SK-N-SH (cell line): ENCODE measurements at regions not wholly inside any gene's neighbourhood (a gene's known extent, or its start where the extent isn't known, plus 50 kb on each side); places are given as distances from the start of the nearest gene placed in this dataset.

Experiments
- CTCF ChIA-PET: fragments of 300-600, 350-600 bp; formaldehyde crosslinking; extraction: SDS; loops from one replicate; lab custom pipeline; 2021; lab: Yijun Ruan, JAX
- POLR2A ChIA-PET: fragments of 350-600 bp; sonication (Branson Sonifier 250); formaldehyde crosslinking; extraction: SDS; loops from one replicate; lab custom pipeline; 2020; ENCODE audit warnings: antibody characterized with exemption, inconsistent platforms; lab: Yijun Ruan, JAX
- DNase-seq: peaks from one replicate; pipeline ENCODE4 v3.0.0; 2012
- H2AFZ ChIP-seq: fragments of 200-600 bp; sonication (generic); 2 replicates; pipeline ENCODE4 v1.8.1; 2016; ENCODE audit warnings: antibody characterized with exemption, mild to moderate bottlenecking, low read depth
- H3F3A ChIP-seq: fragments of 200-600 bp; sonication (generic); replicated peaks from 2 replicates; pipeline ENCODE3; 2016; ENCODE audit warnings: antibody characterized with exemption, mild to moderate bottlenecking; ENCODE audit not compliant: insufficient read depth
- H3K27ac ChIP-seq, 2 experiments: fragments of 200-500 bp in 1 of 2; fragments of 200-600 bp in 1 of 2; sonication (Bioruptor generic) in 1 of 2; sonication (generic), shearing (Covaris generic) in 1 of 2; 2 replicates each; pipeline versions ENCODE4 v1.5.1 to v1.6.1; 2014 to 2016; ENCODE audit warnings: low read depth in 2 of 2, inconsistent platforms in 1 of 2, low read length in 1 of 2, mild to moderate bottlenecking in 1 of 2, mixed read lengths in 1 of 2
- H3K27me3 ChIP-seq: fragments of 200-600 bp; sonication (generic), shearing (Covaris generic); 2 replicates; pipeline ENCODE4 v1.6.1; 2016; ENCODE audit warnings: mixed run types; ENCODE audit not compliant: insufficient read depth
- H3K36me3 ChIP-seq, 2 experiments: fragments of 200-500 bp in 1 of 2; fragments of 200-600 bp in 1 of 2; sonication (Bioruptor generic) in 1 of 2; sonication (generic) in 1 of 2; replicated peaks in 1 of 2; 2 replicates each; pipeline versions ENCODE3 to v1.5.1; 2014 to 2016; ENCODE audit warnings: low read length in 1 of 2, mild to moderate bottlenecking in 1 of 2; ENCODE audit not compliant: insufficient read depth in 2 of 2, control insufficient read depth in 1 of 2
- H3K4me1 ChIP-seq, 2 experiments: fragments of 200-500 bp in 1 of 2; fragments of 200-600 bp in 1 of 2; sonication (Bioruptor generic) in 1 of 2; sonication (generic), shearing (Covaris generic) in 1 of 2; 2 replicates each; pipeline versions ENCODE4 v1.5.1 to v1.6.1; 2014 to 2016; ENCODE audit warnings: low read depth in 1 of 2, low read length in 1 of 2, mixed run types in 1 of 2; ENCODE audit not compliant: insufficient read depth in 2 of 2, control insufficient read depth in 1 of 2
- H3K4me2 ChIP-seq: fragments of 200-600 bp; sonication (generic), shearing (Covaris generic); 2 replicates; pipeline ENCODE4 v1.6.1; 2017; ENCODE audit warnings: mixed run types
- H3K4me3 ChIP-seq, 2 experiments: fragments of 200-500 bp in 1 of 2; fragments of 200-600 bp in 1 of 2; sonication (Bioruptor generic) in 1 of 2; sonication (generic), shearing (Covaris generic) in 1 of 2; 2 replicates each; pipeline versions ENCODE4 v1.5.1 to v1.8.1; 2014 to 2016; ENCODE audit warnings: low read depth in 2 of 2, inconsistent platforms in 1 of 2, low read length in 1 of 2, mild to moderate bottlenecking in 1 of 2, mixed read lengths in 1 of 2, moderate library complexity in 1 of 2
- H3K79me2 ChIP-seq: fragments of 200-600 bp; sonication (generic); 2 replicates; pipeline ENCODE4 v1.8.1; 2017; ENCODE audit warnings: mild to moderate bottlenecking; ENCODE audit not compliant: insufficient read depth
- H3K9ac ChIP-seq: fragments of 200-600 bp; sonication (generic); 2 replicates; pipeline ENCODE4 v1.6.1; 2017; ENCODE audit warnings: mixed run types
- H3K9me2 ChIP-seq: fragments of 200-600 bp; sonication (generic); 2 replicates; pipeline ENCODE4 v1.6.1; 2017; ENCODE audit warnings: mixed run types
- H3K9me3 ChIP-seq: fragments of 200-600 bp; sonication (generic); 2 replicates; pipeline ENCODE4 v1.6.1; 2017; ENCODE audit warnings: mixed run types, mild to moderate bottlenecking, moderate library complexity
- H4K20me1 ChIP-seq: fragments of 200-600 bp; sonication (generic); 2 replicates; pipeline ENCODE4 v1.6.1; 2017; ENCODE audit warnings: mild to moderate bottlenecking, mixed run types; ENCODE audit not compliant: insufficient read depth
- CHD2 ChIP-seq: fragments of 150-350 bp; IDR thresholded peaks from 2 replicates; pipeline ENCODE4 v1.6.1; 2018; ENCODE audit warnings: low read length; ENCODE audit not compliant: partially characterized antibody
- ELF1 ChIP-seq: IDR thresholded peaks from 2 replicates; pipeline ENCODE4 v1.4.0; 2012
- EP300 ChIP-seq, 2 experiments: IDR thresholded peaks; 2 replicates each; pipeline versions ENCODE4 v1.4.0 to v1.6.1; 2012; ENCODE audit warnings: borderline replicate concordance in 1 of 2, low read depth in 1 of 2, low read length in 1 of 2
- EZH2phosphoT487 ChIP-seq: fragments of 200-600 bp; sonication (generic); IDR thresholded peaks from 2 replicates; pipeline ENCODE4 v1.6.1; 2017; ENCODE audit warnings: low read depth, mixed run types, mild to moderate bottlenecking, antibody characterized with exemption, moderate library complexity, borderline replicate concordance
- FOXJ3 ChIP-seq: sonication (generic); formaldehyde crosslinking; IDR thresholded peaks from 2 replicates; pipeline ENCODE4 v1.5.1; 2020; ENCODE audit warnings: mild to moderate bottlenecking, missing genetic modification reagents
- FOXM1 ChIP-seq: IDR thresholded peaks from 2 replicates; pipeline ENCODE4 v1.4.0; 2012; ENCODE audit warnings: low read depth, mild to moderate bottlenecking
- GATA2 ChIP-seq: sonication (generic); formaldehyde crosslinking; IDR thresholded peaks from 2 replicates; pipeline ENCODE4 v1.5.0; 2020; ENCODE audit warnings: mild to moderate bottlenecking, missing genetic modification reagents
- JUND ChIP-seq: IDR thresholded peaks from 2 replicates; pipeline ENCODE4 v1.4.0; 2012
- MEF2A ChIP-seq: IDR thresholded peaks from 2 replicates; pipeline ENCODE4 v1.4.0; 2012; ENCODE audit warnings: low read depth, borderline replicate concordance
- NFIC ChIP-seq: IDR thresholded peaks from 2 replicates; pipeline ENCODE4 v1.4.0; 2012; ENCODE audit warnings: borderline replicate concordance
- POLR2AphosphoS5 ChIP-seq: IDR thresholded peaks from 2 replicates; pipeline ENCODE4 v1.6.1; 2012; ENCODE audit warnings: low read depth, low read length
- RAD21 ChIP-seq: IDR thresholded peaks from 2 replicates; pipeline ENCODE4 v1.6.1; 2012; ENCODE audit warnings: mild to moderate bottlenecking, low read length
- RCOR1 ChIP-seq: fragments of 150-350 bp; IDR thresholded peaks from 2 replicates; pipeline ENCODE4 v1.6.1; 2017; ENCODE audit warnings: antibody characterized with exemption, low read length
- RFX5 ChIP-seq: IDR thresholded peaks from 2 replicates; pipeline ENCODE4 v1.6.1; 2012; ENCODE audit warnings: mild to moderate bottlenecking, improper control_type of control experiment, low read length
- RXRA ChIP-seq: IDR thresholded peaks from 2 replicates; pipeline ENCODE4 v1.4.0; 2012; ENCODE audit warnings: low read depth, mild to moderate bottlenecking, borderline replicate concordance
- TAF1 ChIP-seq: IDR thresholded peaks from 2 replicates; pipeline ENCODE4 v1.6.1; 2012; ENCODE audit warnings: low read depth, mild to moderate bottlenecking, low read length, moderate library complexity, borderline replicate concordance
- TCF12 ChIP-seq: IDR thresholded peaks from 2 replicates; pipeline ENCODE4 v1.4.0; 2012
- YY1 ChIP-seq: IDR thresholded peaks from 2 replicates; pipeline ENCODE4 v1.4.0; 2012; ENCODE audit warnings: low read depth, mild to moderate bottlenecking
- WGBS: methylation state at CpG from one replicate; pipeline ENCODE4 v1.1.6; 2017; ENCODE audit warnings: low lambda C conversion rate; 5-methylcytosine and 5-hydroxymethylcytosine counted together
- TF ChIP-seq, protein P1 (sequence below): fragments of 200-600 bp; sonication (generic); IDR thresholded peaks from 2 replicates; pipeline ENCODE4 v1.6.1; 2017; ENCODE audit warnings: antibody characterized with exemption, mild to moderate bottlenecking, moderate library complexity
- TF ChIP-seq, protein P2 (sequence below): IDR thresholded peaks from 2 replicates; pipeline ENCODE4 v1.4.0; 2012; ENCODE audit warnings: low read depth
- TF ChIP-seq, protein P3 (sequence below): IDR thresholded peaks from 2 replicates; pipeline ENCODE4 v1.6.1; 2012; ENCODE audit warnings: mild to moderate bottlenecking, low read depth, low read length, moderate library complexity
- TF ChIP-seq, protein P4 (sequence below): fragments of 150-350 bp; IDR thresholded peaks from 2 replicates; pipeline ENCODE4 v1.6.1; 2016; ENCODE audit warnings: mild to moderate bottlenecking, low read depth, low read length

DNA sequence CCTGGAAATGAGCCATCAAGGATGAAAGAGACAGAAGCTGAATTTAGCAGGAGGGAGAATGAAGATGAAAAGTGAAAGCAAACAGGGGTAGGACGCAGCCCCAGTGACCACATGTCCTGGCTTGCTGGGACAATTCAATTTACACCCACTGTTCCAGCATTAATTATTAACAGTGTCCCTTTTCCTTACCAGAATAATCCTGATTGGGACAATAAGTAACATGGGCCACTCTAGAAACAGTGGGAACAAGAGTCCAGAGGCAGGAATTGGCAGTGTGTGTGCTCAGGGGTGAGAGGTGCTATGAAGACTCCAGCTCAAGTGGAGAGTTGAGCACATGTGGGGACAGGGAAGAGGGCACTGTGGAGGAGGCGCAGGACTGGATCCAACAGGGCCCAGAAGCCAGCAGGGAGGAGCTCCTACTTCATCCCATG lies 147.1 kb downstream of the C5orf15 start:
- TF ChIP-seq FOXM1 (no peak), ELF1 (no peak), MEF2A (no peak), EZH2phosphoT487 (no peak), TCF12 (no peak), TAF1 (no peak), FOXJ3 (CRISPR knock-in tag) (no peak)
- TF ChIP-seq, protein P1, sequence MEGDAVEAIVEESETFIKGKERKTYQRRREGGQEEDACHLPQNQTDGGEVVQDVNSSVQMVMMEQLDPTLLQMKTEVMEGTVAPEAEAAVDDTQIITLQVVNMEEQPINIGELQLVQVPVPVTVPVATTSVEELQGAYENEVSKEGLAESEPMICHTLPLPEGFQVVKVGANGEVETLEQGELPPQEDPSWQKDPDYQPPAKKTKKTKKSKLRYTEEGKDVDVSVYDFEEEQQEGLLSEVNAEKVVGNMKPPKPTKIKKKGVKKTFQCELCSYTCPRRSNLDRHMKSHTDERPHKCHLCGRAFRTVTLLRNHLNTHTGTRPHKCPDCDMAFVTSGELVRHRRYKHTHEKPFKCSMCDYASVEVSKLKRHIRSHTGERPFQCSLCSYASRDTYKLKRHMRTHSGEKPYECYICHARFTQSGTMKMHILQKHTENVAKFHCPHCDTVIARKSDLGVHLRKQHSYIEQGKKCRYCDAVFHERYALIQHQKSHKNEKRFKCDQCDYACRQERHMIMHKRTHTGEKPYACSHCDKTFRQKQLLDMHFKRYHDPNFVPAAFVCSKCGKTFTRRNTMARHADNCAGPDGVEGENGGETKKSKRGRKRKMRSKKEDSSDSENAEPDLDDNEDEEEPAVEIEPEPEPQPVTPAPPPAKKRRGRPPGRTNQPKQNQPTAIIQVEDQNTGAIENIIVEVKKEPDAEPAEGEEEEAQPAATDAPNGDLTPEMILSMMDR, result no peak
- Histone ChIP-seq H3K9me2 (no peaks in the 10 kb centered on the region), H3K4me1 (peaks cover 0 to 12% of the 10 kb centered on the region in 2 experiments; a peak in 1 of 4 replicates), H3K36me3 (no peaks in the 10 kb centered on the region), H3K4me3 (no peak overlapping the region), H3K79me2 (no peaks in the 10 kb centered on the region), H3K9ac (no peak overlapping the region), H3K4me2 (no peak overlapping the region), H4K20me1 (no peaks in the 10 kb centered on the region), H3K9me3 (no peaks in the 10 kb centered on the region), H3F3A (no peaks in the 10 kb centered on the region), H2AFZ (no peak overlapping the region), H3K27me3 (peaks cover 12% of the 10 kb centered on the region; the same call in 1 of the 2 replicates), H3K27ac (no peak overlapping the region)
- POLR2A ChIA-PET, result no interaction called here
- CTCF ChIA-PET, result interaction anchor here (0.6 to 1.2 kb wide), 5 partner anchors 10 to 44 kb away, joined by 3 to 4 read pairs (median 3); no protein-coding TSS in a partner anchor
- WGBS, result 43% methylated on average over 2 of the region's 2 CpGs
- DNase-seq, result no peak

DNA sequence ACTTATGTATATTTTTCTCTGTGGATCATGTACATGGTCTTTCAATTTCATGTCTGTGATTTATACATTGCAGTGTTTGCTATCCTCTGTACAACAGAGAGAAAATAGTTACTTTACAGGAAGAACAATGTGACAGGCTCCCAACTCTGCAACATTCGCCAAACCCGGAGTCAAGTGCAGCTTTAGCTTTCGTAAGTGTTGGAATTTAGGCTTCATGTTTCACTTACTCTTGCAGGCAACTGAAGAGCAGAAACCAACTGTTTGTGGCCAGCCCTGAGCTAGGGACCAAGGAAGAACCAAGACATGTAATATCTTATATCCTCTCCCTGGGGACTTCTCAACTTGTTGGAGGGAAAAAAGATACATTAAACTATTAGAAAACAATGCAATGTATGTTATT lies 147.9 kb downstream of the C5orf15 start:
- Histone ChIP-seq H3K27ac (no peak overlapping the region), H3K4me1 (peaks cover 0 to 7% of the 10 kb centered on the region in 2 experiments; a peak in 1 of 4 replicates), H4K20me1 (no peaks in the 10 kb centered on the region), H3K9me2 (no peaks in the 10 kb centered on the region), H3K9ac (no peak overlapping the region), H3K36me3 (no peaks in the 10 kb centered on the region), H3K4me2 (no peak overlapping the region), H3K79me2 (no peaks in the 10 kb centered on the region), H2AFZ (no peak overlapping the region), H3K27me3 (peaks cover 12% of the 10 kb centered on the region; the same call in 1 of the 2 replicates), H3F3A (no peaks in the 10 kb centered on the region), H3K9me3 (no peaks in the 10 kb centered on the region), H3K4me3 (no peak overlapping the region)
- POLR2A ChIA-PET, result no interaction called here
- DNase-seq, result no peak
- CTCF ChIA-PET, result interaction anchor here (0.6 to 1.2 kb wide), 5 partner anchors 10 to 1583 kb away, joined by 3 to 4 read pairs (median 3); no protein-coding TSS in a partner anchor
- 60% methylated on average over 3 of the region's 3 CpGs for WGBS
- TF ChIP-seq MEF2A (no peak), RAD21 (no peak), JUND (no peak), NFIC (no peak), RFX5 (no peak), RXRA (no peak), GATA2 (no peak), EP300 (IDR thresholded peaks at IDR 0.05; ENCODE audit: borderline replicate concordance in 1 of 2, low read depth in 1 of 2, low read length in 1 of 2) (no peak), TAF1 (no peak), POLR2AphosphoS5 (no peak), YY1 (no peak), RCOR1 (no peak), CHD2 (no peak)
- TF ChIP-seq, protein P2, sequence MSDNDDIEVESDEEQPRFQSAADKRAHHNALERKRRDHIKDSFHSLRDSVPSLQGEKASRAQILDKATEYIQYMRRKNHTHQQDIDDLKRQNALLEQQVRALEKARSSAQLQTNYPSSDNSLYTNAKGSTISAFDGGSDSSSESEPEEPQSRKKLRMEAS, result no peak
- TF ChIP-seq, protein P3, sequence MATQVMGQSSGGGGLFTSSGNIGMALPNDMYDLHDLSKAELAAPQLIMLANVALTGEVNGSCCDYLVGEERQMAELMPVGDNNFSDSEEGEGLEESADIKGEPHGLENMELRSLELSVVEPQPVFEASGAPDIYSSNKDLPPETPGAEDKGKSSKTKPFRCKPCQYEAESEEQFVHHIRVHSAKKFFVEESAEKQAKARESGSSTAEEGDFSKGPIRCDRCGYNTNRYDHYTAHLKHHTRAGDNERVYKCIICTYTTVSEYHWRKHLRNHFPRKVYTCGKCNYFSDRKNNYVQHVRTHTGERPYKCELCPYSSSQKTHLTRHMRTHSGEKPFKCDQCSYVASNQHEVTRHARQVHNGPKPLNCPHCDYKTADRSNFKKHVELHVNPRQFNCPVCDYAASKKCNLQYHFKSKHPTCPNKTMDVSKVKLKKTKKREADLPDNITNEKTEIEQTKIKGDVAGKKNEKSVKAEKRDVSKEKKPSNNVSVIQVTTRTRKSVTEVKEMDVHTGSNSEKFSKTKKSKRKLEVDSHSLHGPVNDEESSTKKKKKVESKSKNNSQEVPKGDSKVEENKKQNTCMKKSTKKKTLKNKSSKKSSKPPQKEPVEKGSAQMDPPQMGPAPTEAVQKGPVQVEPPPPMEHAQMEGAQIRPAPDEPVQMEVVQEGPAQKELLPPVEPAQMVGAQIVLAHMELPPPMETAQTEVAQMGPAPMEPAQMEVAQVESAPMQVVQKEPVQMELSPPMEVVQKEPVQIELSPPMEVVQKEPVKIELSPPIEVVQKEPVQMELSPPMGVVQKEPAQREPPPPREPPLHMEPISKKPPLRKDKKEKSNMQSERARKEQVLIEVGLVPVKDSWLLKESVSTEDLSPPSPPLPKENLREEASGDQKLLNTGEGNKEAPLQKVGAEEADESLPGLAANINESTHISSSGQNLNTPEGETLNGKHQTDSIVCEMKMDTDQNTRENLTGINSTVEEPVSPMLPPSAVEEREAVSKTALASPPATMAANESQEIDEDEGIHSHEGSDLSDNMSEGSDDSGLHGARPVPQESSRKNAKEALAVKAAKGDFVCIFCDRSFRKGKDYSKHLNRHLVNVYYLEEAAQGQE, result no peak
- TF ChIP-seq, protein P4, sequence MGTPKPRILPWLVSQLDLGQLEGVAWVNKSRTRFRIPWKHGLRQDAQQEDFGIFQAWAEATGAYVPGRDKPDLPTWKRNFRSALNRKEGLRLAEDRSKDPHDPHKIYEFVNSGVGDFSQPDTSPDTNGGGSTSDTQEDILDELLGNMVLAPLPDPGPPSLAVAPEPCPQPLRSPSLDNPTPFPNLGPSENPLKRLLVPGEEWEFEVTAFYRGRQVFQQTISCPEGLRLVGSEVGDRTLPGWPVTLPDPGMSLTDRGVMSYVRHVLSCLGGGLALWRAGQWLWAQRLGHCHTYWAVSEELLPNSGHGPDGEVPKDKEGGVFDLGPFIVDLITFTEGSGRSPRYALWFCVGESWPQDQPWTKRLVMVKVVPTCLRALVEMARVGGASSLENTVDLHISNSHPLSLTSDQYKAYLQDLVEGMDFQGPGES, result no peak
